Keratinocyte (primary cell): ENCODE measurements at regions not wholly inside any gene's neighbourhood (a gene's known extent, or its start where the extent isn't known, plus 50 kb on each side); places are given as distances from the start of the nearest gene placed in this dataset.

Experiments used
- EZH2 ChIP-seq: IDR thresholded peaks from one replicate; pipeline ENCODE4 v1.6.1; 2012; ENCODE audit warnings: inconsistent platforms, mild to moderate bottlenecking, low read length, moderate library complexity
- TF ChIP-seq, protein P1 (sequence below), 3 experiments: IDR thresholded peaks in 1 of 3; conservative IDR thresholded peaks in 1 of 3; optimal IDR thresholded peaks in 1 of 3; 2 replicates in 2 of 3; 3 replicates in 1 of 3; pipeline versions ENCODE3 to v1.5.1; 2011; ENCODE audit warnings: low read length in 3 of 3, mild to moderate bottlenecking in 3 of 3, moderate library complexity in 2 of 3, control low read depth in 1 of 3, inconsistent platforms in 1 of 3; ENCODE audit not compliant: insufficient read depth in 2 of 3; ENCODE audit errors: extremely low read depth in 1 of 3

DNA sequence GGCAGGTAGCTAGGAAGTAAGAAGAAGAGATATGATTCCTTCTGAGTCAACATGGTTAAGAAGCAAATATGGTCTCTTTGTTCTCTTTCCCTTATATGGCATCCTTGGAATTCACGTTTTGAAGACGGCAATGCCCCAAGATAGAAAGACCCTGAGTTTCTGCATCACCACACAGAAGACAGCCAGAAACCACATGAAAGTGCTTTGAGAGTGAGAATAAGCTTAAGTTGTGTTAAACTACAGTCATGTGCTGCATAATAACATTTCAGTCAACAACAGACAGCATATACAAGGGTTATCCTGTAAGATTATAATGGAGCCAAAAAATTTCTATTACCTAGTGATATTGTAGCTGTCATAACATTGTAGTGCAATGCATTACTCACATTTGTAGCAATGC is 89.9 kb upstream of the STEAP1 start:
- TF ChIP-seq, protein P1, sequence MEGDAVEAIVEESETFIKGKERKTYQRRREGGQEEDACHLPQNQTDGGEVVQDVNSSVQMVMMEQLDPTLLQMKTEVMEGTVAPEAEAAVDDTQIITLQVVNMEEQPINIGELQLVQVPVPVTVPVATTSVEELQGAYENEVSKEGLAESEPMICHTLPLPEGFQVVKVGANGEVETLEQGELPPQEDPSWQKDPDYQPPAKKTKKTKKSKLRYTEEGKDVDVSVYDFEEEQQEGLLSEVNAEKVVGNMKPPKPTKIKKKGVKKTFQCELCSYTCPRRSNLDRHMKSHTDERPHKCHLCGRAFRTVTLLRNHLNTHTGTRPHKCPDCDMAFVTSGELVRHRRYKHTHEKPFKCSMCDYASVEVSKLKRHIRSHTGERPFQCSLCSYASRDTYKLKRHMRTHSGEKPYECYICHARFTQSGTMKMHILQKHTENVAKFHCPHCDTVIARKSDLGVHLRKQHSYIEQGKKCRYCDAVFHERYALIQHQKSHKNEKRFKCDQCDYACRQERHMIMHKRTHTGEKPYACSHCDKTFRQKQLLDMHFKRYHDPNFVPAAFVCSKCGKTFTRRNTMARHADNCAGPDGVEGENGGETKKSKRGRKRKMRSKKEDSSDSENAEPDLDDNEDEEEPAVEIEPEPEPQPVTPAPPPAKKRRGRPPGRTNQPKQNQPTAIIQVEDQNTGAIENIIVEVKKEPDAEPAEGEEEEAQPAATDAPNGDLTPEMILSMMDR (optimal IDR thresholded peaks at IDR 0.05 in 1 of 3, IDR thresholded peaks at IDR 0.05 in 1 of 3, conservative IDR thresholded peaks at IDR 0.05 in 1 of 3; ENCODE audit: extremely low read depth in 1 of 3, insufficient read depth in 2 of 3, low read length in 3 of 3) = no peak
- TF ChIP-seq EZH2 = no peak
